ENCODE measurements at regions not wholly inside any gene's neighbourhood (a gene's known extent, or its start where the extent isn't known, plus 50 kb on each side); places are given as distances from the start of the nearest gene placed in this dataset.

- no peak for TF ChIP-seq POLR2A (IDR thresholded peaks at IDR 0.05)
- no peak for TF ChIP-seq CTCF (IDR thresholded peaks at IDR 0.05)
- TF ChIP-seq POLR2AphosphoS5 (IDR thresholded peaks at IDR 0.05; ENCODE audit: insufficient read depth in 1 of 2, low read depth in 1 of 2): no peak
- Histone ChIP-seq H3K36me3 (no peaks in the 10 kb centered on the region), H3K9me3 (no peaks in the 10 kb centered on the region), H3K27me3 (no peaks in the 10 kb centered on the region), H3K4me3 (no peak overlapping the region), H3K4me1 (no peaks in the 10 kb centered on the region), H3K27ac (no peak overlapping the region)
- no peak for DNase-seq (ENCODE audit: extremely low spot score in 2 of 2)
- intact Hi-C loops (cut with DNase I): no loop called here
Measured at GRCh38 chr5:32934529-32934928, 223.4 kb downstream of the NPR3 start.

- no peaks in the 10 kb centered on the region for H3K9me3 ChIP-seq
- H3K27me3 ChIP-seq: no peaks in the 10 kb centered on the region
- no peaks in the 10 kb centered on the region for H3K36me3 ChIP-seq
- no peaks in the 10 kb centered on the region for H3K4me1 ChIP-seq
- DNase-seq (ENCODE audit: extremely low spot score in 2 of 2): no peak
- intact Hi-C loops (cut with DNase I): no loop called here
- TF ChIP-seq POLR2A (IDR thresholded peaks at IDR 0.05): no peak
- TF ChIP-seq POLR2AphosphoS5 (IDR thresholded peaks at IDR 0.05; ENCODE audit: insufficient read depth in 1 of 2, low read depth in 1 of 2): peak in 1 of 2 donors; percentile 62
- H3K4me3 ChIP-seq: no peak overlapping the region
- no peak overlapping the region for H3K27ac ChIP-seq
Measured at GRCh38 chr5:32935283-32935682, 224.2 kb downstream of the NPR3 start.

GRCh38 chr5:32936329-32936728 lies 225.2 kb downstream of the NPR3 start:
- intact Hi-C loops (cut with DNase I): no loop called here
- H3K9me3 ChIP-seq: no peaks in the 10 kb centered on the region
- H3K4me3 ChIP-seq: no peak overlapping the region
- no peaks in the 10 kb centered on the region for H3K27me3 ChIP-seq
- no peak for TF ChIP-seq POLR2A (IDR thresholded peaks at IDR 0.05)
- TF ChIP-seq CTCF (IDR thresholded peaks at IDR 0.05): no peak
- DNase-seq (ENCODE audit: extremely low spot score in 2 of 2): no peak
- no peak overlapping the region for H3K27ac ChIP-seq
- no peaks in the 10 kb centered on the region for H3K4me1 ChIP-seq
- no peaks in the 10 kb centered on the region for H3K36me3 ChIP-seq

- Histone ChIP-seq H3K36me3 (no peaks in the 10 kb centered on the region), H3K9me3 (no peaks in the 10 kb centered on the region), H3K27me3 (no peaks in the 10 kb centered on the region), H3K4me1 (no peaks in the 10 kb centered on the region), H3K27ac (no peak overlapping the region), H3K4me3 (no peak overlapping the region)
- intact Hi-C loops (cut with DNase I): no loop called here
- DNase-seq (ENCODE audit: extremely low spot score in 2 of 2): no peak
- TF ChIP-seq POLR2AphosphoS5 (IDR thresholded peaks at IDR 0.05; ENCODE audit: insufficient read depth in 1 of 2, low read depth in 1 of 2) (no peak), POLR2A (IDR thresholded peaks at IDR 0.05) (no peak), CTCF (IDR thresholded peaks at IDR 0.05) (no peak)
Measured at GRCh38 chr5:32942225-32942989, 231.3 kb downstream of the NPR3 start.

- no peak overlapping the region for H3K27ac ChIP-seq
- no peaks in the 10 kb centered on the region for H3K36me3 ChIP-seq
- no peaks in the 10 kb centered on the region for H3K4me1 ChIP-seq
- no peaks in the 10 kb centered on the region for H3K27me3 ChIP-seq
- H3K4me3 ChIP-seq: no peak overlapping the region
- H3K9me3 ChIP-seq: no peaks in the 10 kb centered on the region
- DNase-seq (ENCODE audit: extremely low spot score in 2 of 2): no peak
- TF ChIP-seq CTCF (IDR thresholded peaks at IDR 0.05): no peak
- no peak for TF ChIP-seq POLR2A (IDR thresholded peaks at IDR 0.05)
- TF ChIP-seq POLR2AphosphoS5 (IDR thresholded peaks at IDR 0.05; ENCODE audit: insufficient read depth in 1 of 2, low read depth in 1 of 2): no peak
- intact Hi-C loops (cut with DNase I): no loop called here
Measured at GRCh38 chr5:32949286-32949970, 238.3 kb downstream of the NPR3 start.

Measured in vagina (tissue), 2 donors.